Motor neuron (in vitro differentiated cells): ENCODE measurements at regions not wholly inside any gene's neighbourhood (a gene's known extent, or its start where the extent isn't known, plus 50 kb on each side); places are given as distances from the start of the nearest gene placed in this dataset.

Experiments used
- ATAC-seq, 8 experiments: fragments of 200-7000 bp; cut with Tn5 transposase; replicated peaks in 6 of 8; 2 replicates each; pipeline ENCODE4 v1.8.0; 2021; ENCODE audit warnings: mild to moderate bottlenecking in 8 of 8, moderate library complexity in 8 of 8
- H3K27ac ChIP-seq, 2 donors: fragments of 250-450 bp; sonication (Bioruptor Pico); 2 replicates each; pipeline ENCODE4 v1.9.0; 2021; ENCODE audit warnings: antibody characterized with exemption in 2 of 2, mild to moderate bottlenecking in 2 of 2, moderate library complexity in 1 of 2
- H3K4me1 ChIP-seq, 2 donors: fragments of 250-450 bp; sonication (Bioruptor Pico); replicated peaks in 1 of 2; 2 replicates each; pipeline ENCODE4 v1.6.1; 2021; ENCODE audit warnings: antibody characterized with exemption in 2 of 2, mild to moderate bottlenecking in 2 of 2, moderate library complexity in 1 of 2
- H3K4me3 ChIP-seq, 5 donors: fragments of 250-450 bp; sonication (Bioruptor Pico); 2 replicates each; pipeline ENCODE4 v1.9.0; 2021; ENCODE audit warnings: antibody characterized with exemption in 5 of 5, mild to moderate bottlenecking in 5 of 5, moderate library complexity in 4 of 5
- WGBS, 10 experiments: fragments of 450-650 bp; shearing (Covaris generic); methylation state at CpG; one replicate each; pipeline ENCODE4 v1.0.0; 2022; 5-methylcytosine and 5-hydroxymethylcytosine counted together
- in situ Hi-C, 9 experiments: fragments of 400-800 bp; cut with MboI; loops; one replicate each; pipeline ENCODE4 v1.15.0; 2021; ENCODE audit warnings: low sequenced_read_pairs in 9 of 9, low pct_unique_long_range_greater_than_20kb in 2 of 9; ENCODE audit not compliant: unreplicated experiment in 9 of 9

DNA sequence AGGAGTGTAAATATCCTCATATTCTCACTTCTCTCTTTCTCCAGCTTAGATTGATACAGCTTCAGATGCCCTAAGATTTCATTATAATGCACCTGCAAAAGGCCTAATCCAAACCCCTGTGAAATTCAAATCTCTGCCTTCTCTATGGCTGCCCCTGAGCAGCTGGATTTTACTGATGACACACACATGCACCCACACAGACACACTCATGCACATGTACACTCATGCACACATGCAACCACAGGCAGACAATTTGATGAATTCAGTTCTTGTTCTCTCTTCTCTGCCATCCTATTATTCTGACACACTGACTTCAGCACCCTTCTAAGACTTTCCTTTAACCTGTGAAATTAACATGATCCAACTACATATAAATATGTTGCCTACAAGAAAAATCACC is 563.2 kb downstream of the RNF144A start:
- ATAC-seq, result no peak
- in situ Hi-C loops, result no loop called here
- Histone ChIP-seq H3K4me1 (no peaks in the 10 kb centered on the region), H3K27ac (no peak overlapping the region), H3K4me3 (no peak overlapping the region)

DNA sequence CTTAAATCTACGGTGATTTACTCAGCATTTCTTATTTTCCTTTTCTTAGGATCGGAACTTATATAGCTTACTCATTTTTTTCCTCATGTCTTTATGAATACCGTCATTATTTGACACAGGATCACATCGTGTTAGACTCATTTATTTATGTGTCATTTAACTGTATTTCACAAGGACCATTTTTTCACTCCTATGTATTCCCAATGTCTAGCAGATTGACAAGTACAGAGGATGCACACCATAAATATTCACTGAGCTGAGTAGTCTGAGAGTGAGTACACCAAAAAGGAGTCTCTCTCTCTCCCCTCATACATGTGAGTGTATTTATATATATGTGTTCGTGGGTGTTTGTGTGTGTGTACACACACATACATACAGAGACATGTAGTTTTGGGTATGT is 573.5 kb downstream of the RNF144A start:
- H3K4me3 ChIP-seq, result no peak overlapping the region
- in situ Hi-C loops, result no loop called here
- no peak for ATAC-seq
- no peaks in the 10 kb centered on the region for H3K4me1 ChIP-seq
- no peak overlapping the region for H3K27ac ChIP-seq
- WGBS, 10 experiments, result 32 to 100% (median 71%) methylated on average over 1 to 5 of the region's 5 CpGs

DNA sequence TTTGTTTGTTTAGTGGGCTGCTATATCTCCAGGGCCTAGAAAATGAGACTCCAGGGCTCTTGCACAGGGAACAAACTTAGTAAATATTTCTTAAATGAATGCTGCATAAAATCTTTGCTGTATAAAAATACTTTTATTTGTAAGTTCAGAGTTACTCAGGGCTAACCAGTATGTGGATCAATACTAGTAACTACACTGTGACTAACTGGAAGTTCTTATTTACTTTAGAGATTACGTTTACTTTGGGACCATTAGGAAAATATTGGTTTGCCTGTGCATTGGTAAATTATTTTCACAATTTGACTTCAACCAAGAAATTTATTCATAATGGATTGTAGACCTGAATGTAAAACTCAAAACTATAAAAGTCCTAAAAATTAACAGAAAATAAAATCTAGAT is 575.5 kb downstream of the RNF144A start:
- no peak overlapping the region for H3K4me3 ChIP-seq
- no peaks in the 10 kb centered on the region for H3K4me1 ChIP-seq
- 0 to 100% (median 65%) methylated on average over 1 of the region's 1 CpG; no CpG with 5 or more reads in 2 of the 10 experiments for WGBS, 10 experiments
- in situ Hi-C loops, result no loop called here
- H3K27ac ChIP-seq, result no peak overlapping the region
- ATAC-seq, result no peak

DNA sequence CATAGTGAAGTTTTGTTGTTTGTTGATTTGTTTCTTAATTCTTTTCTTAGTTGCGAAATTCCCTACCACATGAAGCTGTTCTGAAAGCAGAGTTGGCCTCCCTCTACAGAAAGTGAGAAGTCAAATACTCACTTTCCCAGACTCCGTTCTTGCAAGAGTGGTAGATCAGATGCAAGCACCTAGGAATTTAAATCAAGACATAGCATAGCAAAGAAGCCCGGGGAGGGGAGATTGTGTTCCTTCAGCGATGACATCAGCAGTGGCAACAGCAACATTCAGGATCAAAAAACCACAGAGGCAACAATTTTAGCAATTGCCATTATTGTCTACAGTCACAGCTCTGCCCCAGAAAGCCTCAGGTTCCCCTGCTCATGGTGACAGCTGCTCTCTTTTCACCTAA is 580.0 kb downstream of the RNF144A start:
- in situ Hi-C loops, result no loop called here
- 28 to 100% (median 68%) methylated on average over 1 to 4 of the region's 4 CpGs for WGBS, 10 experiments
- Histone ChIP-seq H3K27ac (no peak overlapping the region), H3K4me1 (no peaks in the 10 kb centered on the region), H3K4me3 (no peak overlapping the region)
- no peak for ATAC-seq

DNA sequence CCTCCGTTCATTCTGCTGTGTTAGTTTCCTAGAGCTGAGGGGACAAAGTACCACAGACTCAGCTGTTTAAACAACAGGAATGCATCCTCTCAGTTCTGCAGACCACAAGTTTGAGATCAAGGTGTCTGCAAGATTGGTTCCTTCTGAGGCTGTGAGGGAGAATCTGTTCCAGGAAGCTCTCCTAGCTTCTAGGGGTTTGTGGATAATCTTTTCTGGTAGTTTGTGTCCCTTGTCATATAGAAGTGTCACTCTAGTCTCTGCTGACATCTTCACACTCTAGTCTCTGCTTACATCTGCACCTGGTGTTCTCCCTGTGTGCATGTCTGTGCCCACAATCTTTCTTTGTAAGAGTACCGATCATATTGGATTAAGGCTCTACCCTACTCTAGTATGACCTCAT is 581.8 kb downstream of the RNF144A start:
- Histone ChIP-seq H3K4me3 (no peak overlapping the region), H3K27ac (no peak overlapping the region), H3K4me1 (no peaks in the 10 kb centered on the region)
- in situ Hi-C loops, result no loop called here
- no peak for ATAC-seq
- 0 to 100% (median 80%) methylated on average over 1 of the region's 2 CpGs; no CpG with 5 or more reads in 4 of the 10 experiments for WGBS, 10 experiments

DNA sequence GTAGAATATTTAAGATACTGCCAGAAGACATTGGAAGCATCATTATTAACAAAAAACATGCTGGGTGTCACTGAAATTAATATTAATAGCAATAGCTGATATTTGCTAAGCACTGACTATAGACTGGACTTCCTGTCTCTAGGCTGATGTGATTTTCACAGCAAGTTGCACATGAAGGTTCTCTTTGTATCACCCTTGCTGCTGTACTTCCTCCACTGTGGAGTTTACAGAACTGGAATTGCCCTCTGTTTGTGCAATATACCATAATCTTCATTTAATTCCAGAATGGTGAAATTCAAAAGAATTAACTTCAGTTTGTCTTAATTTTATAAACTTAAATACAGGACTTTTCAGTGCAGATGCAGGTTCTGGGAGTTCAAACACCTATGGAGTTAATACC is 585.1 kb downstream of the RNF144A start:
- ATAC-seq, result no peak
- in situ Hi-C loops, result no loop called here

DNA sequence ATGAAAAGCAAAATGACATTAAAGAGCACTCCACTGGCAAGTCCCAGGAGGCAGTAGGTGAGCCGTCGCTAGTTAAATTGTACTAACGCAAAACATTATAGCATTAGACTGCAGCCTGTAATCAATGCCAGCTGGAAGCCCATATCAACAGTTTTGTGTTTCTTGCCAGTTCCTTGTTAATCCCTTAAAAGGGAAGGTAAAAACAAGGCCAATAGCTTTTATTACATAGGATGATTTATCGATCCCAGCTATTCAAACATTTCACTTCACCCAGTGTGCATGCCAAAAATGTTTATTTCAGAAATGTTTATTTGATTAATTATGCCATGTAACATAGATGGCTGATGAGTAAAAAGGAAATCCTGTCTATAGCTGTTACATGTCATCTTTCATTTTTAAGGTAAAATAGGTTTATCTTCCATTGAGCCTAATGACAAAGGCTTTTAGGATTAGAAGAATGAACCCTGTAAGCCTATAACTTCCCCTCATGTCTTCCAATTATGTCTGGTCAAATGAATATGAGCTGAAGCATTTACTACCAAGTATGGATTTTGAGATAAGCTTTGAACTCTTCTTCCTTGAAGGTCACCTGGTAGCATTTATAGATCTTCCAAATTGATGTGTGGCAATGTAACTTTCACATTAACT is 591.2 kb downstream of the RNF144A start:
- WGBS, 10 experiments, result 7 to 100% (median 90%) methylated on average over 1 to 4 of the region's 4 CpGs
- Histone ChIP-seq H3K4me1 (no peaks in the 10 kb centered on the region), H3K27ac (no peak overlapping the region), H3K4me3 (no peak overlapping the region)
- in situ Hi-C loops, result no loop called here
- ATAC-seq, result no peak

More for the DNA sequence above, 585.1 kb downstream of the RNF144A start:
- H3K4me3 ChIP-seq, result no peak overlapping the region
- no peaks in the 10 kb centered on the region for H3K4me1 ChIP-seq
- H3K27ac ChIP-seq, result no peak overlapping the region

DNA sequence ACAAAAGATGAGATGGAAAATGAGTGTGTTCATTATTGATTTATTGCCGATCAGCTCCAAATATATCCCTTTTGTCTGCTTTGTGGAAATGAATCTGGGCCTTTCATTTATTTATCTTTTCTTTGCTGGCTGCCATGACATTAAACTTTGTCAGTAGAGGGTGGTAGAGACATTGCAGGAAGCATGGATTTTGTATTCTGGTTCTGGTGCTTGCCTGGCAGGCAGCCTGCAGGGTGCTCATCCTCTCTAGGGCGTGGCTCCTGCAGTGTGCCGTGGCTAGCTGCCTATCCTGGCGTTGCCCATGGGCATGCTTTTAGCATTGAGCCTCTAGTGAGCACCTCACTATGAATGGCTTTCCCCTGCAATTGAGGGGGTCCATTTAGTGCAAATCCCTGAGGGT is 593.1 kb downstream of the RNF144A start:
- no peak overlapping the region for H3K4me3 ChIP-seq
- H3K4me1 ChIP-seq, result no peaks in the 10 kb centered on the region
- no peak for ATAC-seq
- WGBS, 10 experiments, result 35 to 100% (median 72%) methylated on average over 1 to 4 of the region's 4 CpGs; no CpG with 5 or more reads in 2 of the 10 experiments
- in situ Hi-C loops, result no loop called here
- H3K27ac ChIP-seq, result no peak overlapping the region

DNA sequence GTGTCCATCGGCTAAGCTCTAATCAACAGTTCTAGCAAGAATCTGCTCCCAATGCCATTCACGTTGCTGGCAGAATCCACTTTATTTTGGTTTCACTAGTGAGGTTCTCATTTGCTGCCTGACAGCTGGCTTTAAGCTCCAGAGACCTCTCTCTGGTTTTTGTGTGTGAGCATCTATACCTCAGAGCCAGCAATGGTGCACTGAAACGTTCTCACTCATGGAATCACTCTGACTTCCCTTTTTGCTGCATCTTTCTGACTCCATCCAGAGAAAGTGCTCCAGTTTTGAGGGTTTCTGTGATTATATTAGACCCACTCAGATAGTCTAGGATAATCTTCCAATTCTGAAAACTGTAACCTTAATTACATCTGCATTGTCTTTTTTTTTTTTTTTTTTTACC is 596.6 kb downstream of the RNF144A start:
- Histone ChIP-seq H3K4me3 (no peak overlapping the region), H3K4me1 (peaks cover 0 to 4% of the 10 kb centered on the region in 2 donors), H3K27ac (no peak overlapping the region)
- no peak for ATAC-seq
- 20 to 100% (median 73%) methylated on average over 1 to 3 of the region's 3 CpGs for WGBS, 10 experiments
- in situ Hi-C loops, result no loop called here

DNA sequence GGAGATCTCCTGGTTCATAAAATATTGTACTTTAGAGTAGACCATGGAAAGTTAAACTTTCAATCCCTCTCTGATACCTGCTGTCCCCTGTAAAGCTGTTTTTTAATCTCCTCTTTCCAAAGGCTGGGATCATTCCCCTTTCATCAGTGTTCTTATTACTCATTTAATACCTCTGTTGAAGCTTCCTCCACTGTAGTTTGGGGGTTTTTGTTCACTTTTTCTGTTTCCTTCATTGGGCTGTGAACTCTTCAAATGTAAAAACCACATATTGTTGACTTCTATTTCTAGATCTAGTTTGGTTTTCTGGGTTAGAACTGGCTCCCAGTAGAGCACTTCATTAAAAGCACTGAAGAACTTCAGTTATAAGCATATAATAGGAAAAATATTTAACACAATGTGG is 598.1 kb downstream of the RNF144A start:
- in situ Hi-C loops, result no loop called here
- H3K27ac ChIP-seq, result no peak overlapping the region
- peaks cover 0 to 4% of the 10 kb centered on the region in 2 donors for H3K4me1 ChIP-seq
- no peak overlapping the region for H3K4me3 ChIP-seq
- no peak for ATAC-seq

DNA sequence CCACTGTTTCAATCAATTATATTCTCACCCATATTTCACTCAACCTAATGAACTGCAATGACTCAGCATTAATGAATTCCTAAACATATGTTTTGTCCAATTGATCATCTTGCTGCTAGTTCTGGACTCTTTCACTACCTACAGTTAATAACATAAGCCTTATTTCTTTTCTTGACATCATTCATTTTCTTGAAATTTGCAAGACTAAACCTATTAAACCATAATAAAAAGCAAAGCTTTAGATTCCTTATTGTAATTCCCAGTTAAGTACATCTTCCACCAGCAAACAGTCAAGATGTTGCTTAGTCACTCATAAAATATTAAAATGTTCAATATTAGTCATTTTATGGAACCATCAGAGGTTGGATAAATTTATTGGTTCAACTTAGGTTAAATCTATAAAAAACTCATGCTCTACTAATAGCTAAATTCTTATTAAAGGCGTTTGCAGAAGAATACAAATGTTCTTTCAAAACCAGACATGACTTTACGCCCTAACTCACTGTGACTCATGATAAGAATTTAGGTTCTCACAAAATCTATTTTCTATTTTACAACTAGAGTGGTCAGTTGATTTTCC is 599.4 kb downstream of the RNF144A start:
- ATAC-seq, result peak in 2 of 8 experiments; percentile 44 to 48
- in situ Hi-C loops, result no loop called here
- H3K4me3 ChIP-seq, result no peak overlapping the region
- 0 to 100% (median 69%) methylated on average over 1 to 2 of the region's 2 CpGs for WGBS, 10 experiments
- peaks cover 0 to 4% of the 10 kb centered on the region in 2 donors for H3K4me1 ChIP-seq
- no peak overlapping the region for H3K27ac ChIP-seq

DNA sequence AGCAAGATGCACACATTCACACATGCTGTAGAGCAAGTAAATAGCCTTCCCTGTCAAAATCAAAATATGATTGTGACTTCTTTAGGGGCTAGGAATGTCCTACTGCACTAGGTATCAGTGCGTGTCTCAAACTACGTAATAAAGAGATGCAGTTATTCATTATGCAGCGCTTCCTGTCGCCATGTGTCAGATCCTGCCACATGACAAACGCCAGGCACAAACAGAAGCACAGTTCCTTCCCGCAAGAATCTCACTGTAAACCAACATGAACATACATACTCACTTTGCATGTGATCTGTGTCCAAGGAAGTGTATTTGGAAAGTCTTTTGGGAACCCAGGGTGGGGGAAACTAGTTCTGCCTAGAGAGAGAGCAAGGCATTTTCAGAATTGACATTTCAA is 599.9 kb downstream of the RNF144A start:
- 4 to 100% (median 60%) methylated on average over 2 to 6 of the region's 6 CpGs for WGBS, 10 experiments
- peak in 7 of 8 experiments; percentile 46 to 91 (median 72) for ATAC-seq
- in situ Hi-C loops, result no loop called here
- Histone ChIP-seq H3K27ac (no peak overlapping the region), H3K4me3 (no peak overlapping the region), H3K4me1 (peaks cover 0 to 4% of the 10 kb centered on the region in 2 donors)

DNA sequence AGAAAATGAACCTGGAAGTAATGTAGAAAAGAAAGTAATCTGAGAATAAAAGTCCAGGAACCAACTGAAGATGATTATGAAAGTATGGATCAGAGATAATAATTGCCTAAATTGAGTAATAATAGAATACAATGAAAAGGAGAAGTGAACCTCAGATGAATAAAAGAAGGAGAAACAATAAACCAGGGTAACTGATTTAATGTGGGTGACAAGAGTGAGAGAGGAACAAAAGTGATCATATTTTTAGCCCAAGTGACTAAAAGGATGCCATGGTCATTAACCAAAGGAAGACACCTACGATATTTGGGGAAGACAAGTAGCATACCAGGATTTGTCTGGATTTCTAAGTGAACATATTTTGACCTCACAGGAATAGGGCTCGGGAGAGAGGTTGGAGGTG is 600.6 kb downstream of the RNF144A start:
- in situ Hi-C loops, result no loop called here
- WGBS, 10 experiments, result 16 to 94% (median 83%) methylated on average over 1 to 2 of the region's 2 CpGs; no CpG with 5 or more reads in 1 of the 10 experiments
- no peak for ATAC-seq
- no peak overlapping the region for H3K27ac ChIP-seq
- H3K4me1 ChIP-seq, result peaks cover 0 to 4% of the 10 kb centered on the region in 2 donors
- no peak overlapping the region for H3K4me3 ChIP-seq

DNA sequence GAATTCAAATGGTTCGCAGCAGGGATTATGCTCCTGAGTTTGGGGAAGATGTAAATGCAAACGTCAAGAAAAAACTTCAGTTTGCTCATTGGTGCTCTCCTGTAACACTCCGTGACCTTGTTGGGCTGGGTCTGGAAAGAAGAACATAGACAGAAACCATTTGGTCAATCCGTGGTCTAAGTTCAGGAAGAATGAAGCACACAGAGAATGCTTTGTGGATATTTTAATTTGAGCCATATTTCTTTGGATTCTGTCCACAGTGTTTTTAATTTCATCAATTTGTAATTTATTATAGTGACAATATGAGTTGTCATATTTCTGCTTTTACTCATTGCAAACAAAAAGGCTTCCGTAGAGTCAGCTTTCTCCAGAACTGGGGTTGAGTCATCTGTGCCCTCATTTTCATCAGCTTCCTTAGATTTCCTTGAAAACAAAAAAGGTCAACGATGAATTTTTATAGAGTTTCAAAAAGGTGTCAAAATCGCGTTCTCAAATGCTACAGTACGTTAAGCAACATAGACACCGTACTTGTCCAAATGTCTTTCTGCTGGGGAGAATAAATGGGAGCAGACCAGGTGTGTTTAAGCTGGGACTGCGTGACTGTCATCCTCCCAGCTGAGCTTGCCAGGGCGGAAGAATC is 606.4 kb downstream of the RNF144A start:
- Histone ChIP-seq H3K4me1 (no peaks in the 10 kb centered on the region), H3K4me3 (no peak overlapping the region), H3K27ac (no peak overlapping the region)
- 2 to 96% (median 66%) methylated on average over 2 to 11 of the region's 12 CpGs for WGBS, 10 experiments
- ATAC-seq, result no peak
- in situ Hi-C loops, result no loop called here
